LNCaP clone FGC (cell line): ENCODE measurements at regions not wholly inside any gene's neighbourhood (a gene's known extent, or its start where the extent isn't known, plus 50 kb on each side); places are given as distances from the start of the nearest gene placed in this dataset.

Experiments used
- DNase-seq: peaks from one replicate; pipeline ENCODE4 v3.0.0-alpha.2; 2011; ENCODE audit warnings: low read depth
- H3K4me3 ChIP-seq: 2 replicates; pipeline ENCODE4 v1.5.1; 2011; ENCODE audit warnings: mild to moderate bottlenecking, low read depth, low read length, control low read depth
- CTCF ChIP-seq: IDR thresholded peaks from 2 replicates; pipeline ENCODE4 v1.5.1; 2012; ENCODE audit warnings: mild to moderate bottlenecking; ENCODE audit not compliant: control insufficient read depth, insufficient read depth; ENCODE audit errors: extremely low read depth

GRCh38 chr12:97259098-97259497, 203.5 kb upstream of the RMST start:
- no peak overlapping the region for H3K4me3 ChIP-seq
- TF ChIP-seq CTCF: no peak
- DNase-seq: no peak

GRCh38 chr12:97260786-97261185, 201.8 kb upstream of the RMST start:
- no peak for TF ChIP-seq CTCF
- H3K4me3 ChIP-seq: no peak overlapping the region
- DNase-seq: no peak

GRCh38 chr12:97267166-97267565, 195.4 kb upstream of the RMST start:
- no peak for DNase-seq
- no peak overlapping the region for H3K4me3 ChIP-seq
- TF ChIP-seq CTCF: no peak

- DNase-seq: no peak
- H3K4me3 ChIP-seq: no peak overlapping the region
- no peak for TF ChIP-seq CTCF
These were observed 194.9 kb upstream of the RMST start for GRCh38 chr12:97267594-97268202.

- H3K4me3 ChIP-seq: no peak overlapping the region
- no peak for TF ChIP-seq CTCF
These were observed 190.1 kb upstream of the RMST start for GRCh38 chr12:97272471-97272870.

GRCh38 chr12:97274386-97274785, 188.2 kb upstream of the RMST start:
- no peak for TF ChIP-seq CTCF
- no peak for DNase-seq
- H3K4me3 ChIP-seq: no peak overlapping the region

More at GRCh38 chr12:97272471-97272870, 190.1 kb upstream of the RMST start:
- DNase-seq: no peak

- no peak overlapping the region for H3K4me3 ChIP-seq
- DNase-seq: no peak
- no peak for TF ChIP-seq CTCF
These were observed 187.3 kb upstream of the RMST start for GRCh38 chr12:97275256-97275655.
